ENCODE measurements at regions not wholly inside any gene's neighbourhood (a gene's known extent, or its start where the extent isn't known, plus 50 kb on each side); places are given as distances from the start of the nearest gene placed in this dataset.

GRCh38 chr10:129293991-129294700, 172.9 kb upstream of the MGMT start:
- TF ChIP-seq MXI1 (IDR thresholded peaks at IDR 0.05; ENCODE audit: low read depth, low read length) (no peak), CTCF (IDR thresholded peaks at IDR 0.05) (no peak), EZH2phosphoT487 (IDR thresholded peaks at IDR 0.05; ENCODE audit: borderline replicate concordance, low read depth) (no peak), MEF2A (IDR thresholded peaks at IDR 0.05; ENCODE audit: borderline replicate concordance, low read depth) (no peak), SMC3 (IDR thresholded peaks at IDR 0.05; ENCODE audit: low read depth, low read length) (no peak), POLR2AphosphoS5 (IDR thresholded peaks at IDR 0.05; ENCODE audit: low read depth, low read length) (no peak), TCF12 (IDR thresholded peaks at IDR 0.05) (no peak)
